PC-9 (cell line): ENCODE measurements at regions not wholly inside any gene's neighbourhood (a gene's known extent, or its start where the extent isn't known, plus 50 kb on each side); places are given as distances from the start of the nearest gene placed in this dataset.

Experiments
- CTCF ChIP-seq: fragments of 200-600 bp; sonication (generic); conservative IDR thresholded peaks from 2 replicates; pipeline ENCODE4 v1.6.1; 2017; ENCODE audit warnings: mixed run types, antibody characterized with exemption, mild to moderate bottlenecking, moderate library complexity
- EZH2 ChIP-seq: fragments of 200-600 bp; sonication (generic); IDR thresholded peaks from 2 replicates; pipeline ENCODE4 v1.8.0; 2017; ENCODE audit warnings: antibody characterized with exemption, low read depth

- TF ChIP-seq CTCF (no peak), EZH2 (no peak)
Measured at GRCh38 chr9:106773750-106774149, 89.2 kb upstream of the ZNF462 start.
